Left hindlimb (tissue), 1 donor: ENCODE measurements at regions not wholly inside any gene's neighbourhood (a gene's known extent, or its start where the extent isn't known, plus 50 kb on each side); places are given as distances from the start of the nearest gene placed in this dataset.

Experiments used
- DNase-seq: peaks from one replicate; pipeline ENCODE4 v3.0.0-alpha.2; 2018

GRCh38 chr10:36354633-36355032 lies 712.5 kb upstream of the FZD8 start:
- no peak for DNase-seq

- no peak for DNase-seq
Measured at GRCh38 chr10:36351159-36351558, 709.1 kb upstream of the FZD8 start.

GRCh38 chr10:36349445-36350078 lies 707.5 kb upstream of the FZD8 start:
- peak; percentile 50 for DNase-seq

GRCh38 chr10:36345807-36346206 lies 703.7 kb upstream of the FZD8 start:
- no peak for DNase-seq

GRCh38 chr10:36345175-36345533 lies 703.1 kb upstream of the FZD8 start:
- no peak for DNase-seq

- no peak for DNase-seq
Measured at GRCh38 chr10:36344240-36345174, 702.4 kb upstream of the FZD8 start.

GRCh38 chr10:36342781-36343180 lies 700.7 kb upstream of the FZD8 start:
- no peak for DNase-seq

GRCh38 chr10:36341471-36341870 lies 699.4 kb upstream of the FZD8 start:
- DNase-seq: no peak

GRCh38 chr10:36336315-36336714 lies 694.2 kb upstream of the FZD8 start:
- DNase-seq: no peak

GRCh38 chr10:36333446-36333845 lies 691.4 kb upstream of the FZD8 start:
- DNase-seq: no peak

GRCh38 chr10:36332926-36333325 lies 690.8 kb upstream of the FZD8 start:
- DNase-seq: no peak

GRCh38 chr10:36331121-36331520 lies 689.0 kb upstream of the FZD8 start:
- no peak for DNase-seq

GRCh38 chr10:36325815-36326214 lies 683.7 kb upstream of the FZD8 start:
- no peak for DNase-seq

GRCh38 chr10:36324831-36325230 lies 682.7 kb upstream of the FZD8 start:
- DNase-seq: no peak

- no peak for DNase-seq
Measured at GRCh38 chr10:36313142-36313541, 671.0 kb upstream of the FZD8 start.

GRCh38 chr10:36303896-36304295 lies 661.8 kb upstream of the FZD8 start:
- DNase-seq: no peak

GRCh38 chr10:36302086-36302485 lies 660.0 kb upstream of the FZD8 start:
- DNase-seq: no peak

- DNase-seq: no peak
Measured at GRCh38 chr10:36301539-36301938, 659.4 kb upstream of the FZD8 start.

- DNase-seq: no peak
Measured at GRCh38 chr10:36301139-36301538, 659.0 kb upstream of the FZD8 start.

GRCh38 chr10:36283827-36284226 lies 641.7 kb upstream of the FZD8 start:
- DNase-seq: no peak

- no peak for DNase-seq
Measured at GRCh38 chr10:36281831-36282331, 639.8 kb upstream of the FZD8 start.

GRCh38 chr10:36280890-36281499 lies 638.9 kb upstream of the FZD8 start:
- DNase-seq: no peak

- no peak for DNase-seq
Measured at GRCh38 chr10:36280321-36280741, 638.2 kb upstream of the FZD8 start.

GRCh38 chr10:36278176-36278575 lies 636.1 kb upstream of the FZD8 start:
- DNase-seq: no peak
